ENCODE measurements at regions not wholly inside any gene's neighbourhood (a gene's known extent, or its start where the extent isn't known, plus 50 kb on each side); places are given as distances from the start of the nearest gene placed in this dataset.

GRCh38 chr20:48194583-48194982 is 409.3 kb upstream of the SULF2 start:
- peak; percentile 53 to 82 for DNase-seq

- DNase-seq, result no peak
Measured at GRCh38 chr20:48193627-48194425, 408.5 kb upstream of the SULF2 start.

DNA sequence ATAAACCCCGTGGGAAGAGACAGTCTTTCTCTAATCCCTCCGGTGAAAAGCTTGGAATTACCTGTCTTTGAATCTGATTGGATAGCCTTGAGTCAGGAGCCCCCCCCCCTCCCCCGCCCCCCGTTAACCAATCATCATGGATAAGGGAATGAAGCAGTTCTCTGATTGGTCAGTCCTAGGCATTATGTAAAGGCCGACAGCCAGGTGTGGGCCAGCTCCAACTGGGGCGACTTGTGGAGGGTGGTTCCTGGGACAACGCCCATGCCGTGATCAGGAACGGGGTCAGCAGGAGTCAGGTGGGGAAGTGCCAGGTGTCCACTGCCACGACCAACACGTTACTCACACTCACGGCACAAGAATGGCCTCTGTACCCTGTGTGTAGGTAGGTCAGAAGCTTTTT is 406.8 kb upstream of the SULF2 start:
- DNase-seq, result no peak

GRCh38 chr20:48191200-48191599 is 405.9 kb upstream of the SULF2 start:
- no peak for DNase-seq

- DNase-seq, result no peak
Measured at GRCh38 chr20:48190757-48191156, 405.5 kb upstream of the SULF2 start.

DNA sequence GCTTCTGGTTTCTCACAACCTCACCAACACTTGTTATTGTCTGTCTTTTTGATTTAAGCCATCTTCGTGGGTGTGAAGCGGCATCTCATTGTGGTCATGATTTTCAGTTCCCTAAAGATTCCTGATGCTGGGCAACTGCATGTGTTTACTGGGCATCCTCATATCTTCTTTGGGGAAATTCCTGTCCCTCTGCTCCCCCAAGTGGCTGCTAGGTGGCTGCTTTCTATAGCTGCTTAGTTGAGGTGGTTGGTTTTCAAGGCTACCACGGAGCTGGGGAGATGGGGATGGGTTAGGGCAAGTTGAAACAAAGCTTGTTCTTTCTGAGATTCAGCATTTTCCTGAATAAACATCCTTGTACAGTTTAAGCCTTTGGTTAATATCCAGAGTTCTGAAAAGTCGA is 403.9 kb upstream of the SULF2 start:
- no peak for DNase-seq

DNA sequence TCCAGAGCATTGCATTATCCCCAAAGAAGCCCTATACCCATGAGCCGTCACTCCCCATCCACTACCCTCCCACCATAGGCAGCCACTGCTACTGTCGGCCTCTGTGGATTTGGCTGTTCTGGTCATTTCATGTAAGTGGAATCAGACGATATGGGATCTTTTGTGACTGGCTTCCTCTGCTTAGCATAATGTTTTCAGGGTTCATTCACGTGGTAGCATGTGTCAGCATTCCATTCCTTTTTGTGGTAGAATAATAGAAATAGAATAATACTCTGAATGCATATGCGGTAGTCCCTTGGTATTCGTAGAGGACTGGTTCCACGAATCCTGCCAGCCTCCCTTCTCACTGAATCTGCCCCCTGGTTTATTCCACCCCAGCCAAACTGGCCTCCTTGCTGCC is 402.6 kb upstream of the SULF2 start:
- DNase-seq, result no peak

- DNase-seq, result peak; percentile 70 to 87
Measured at GRCh38 chr20:48186915-48187314, 401.6 kb upstream of the SULF2 start.

DNA sequence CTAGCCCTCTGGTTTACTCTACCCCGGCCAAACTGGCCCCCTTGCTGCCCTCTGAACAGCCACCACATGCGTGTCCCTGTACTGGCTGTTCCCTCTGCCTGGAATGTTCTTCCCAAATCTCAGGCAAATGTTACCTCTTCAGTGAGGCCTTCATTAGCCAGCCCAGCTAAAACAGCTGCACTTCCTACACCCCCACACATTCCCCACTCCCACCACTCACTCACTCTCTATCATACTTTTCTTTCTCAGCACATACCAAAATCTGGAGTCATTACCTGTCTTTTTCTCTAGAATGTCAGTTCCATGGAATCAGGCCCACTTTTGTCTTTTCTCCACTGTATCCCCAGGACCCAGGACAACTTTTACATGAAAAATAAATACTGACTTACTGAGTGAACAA is 401.2 kb upstream of the SULF2 start:
- DNase-seq, result no peak

DNA sequence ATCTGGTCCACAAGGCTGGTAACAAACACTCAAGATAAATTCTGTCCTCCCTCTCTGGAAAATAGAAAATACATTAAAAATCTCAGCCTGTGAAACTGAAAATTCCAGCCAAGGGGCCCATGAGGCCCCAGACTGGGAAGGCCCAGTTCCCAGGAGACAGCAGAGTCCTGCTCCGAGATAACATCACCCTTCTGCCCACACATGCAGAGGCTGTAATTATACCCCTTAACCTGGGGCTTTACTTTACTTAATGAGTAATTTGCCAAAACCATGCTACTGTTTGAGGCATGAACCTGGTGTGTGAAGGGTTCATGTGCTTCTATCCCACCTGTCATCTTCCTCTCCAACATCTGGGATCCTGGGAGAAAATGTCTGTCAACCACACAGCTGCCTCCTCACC is 398.9 kb upstream of the SULF2 start:
- no peak for DNase-seq

GRCh38 chr20:48181261-48181935 is 396.1 kb upstream of the SULF2 start:
- no peak for DNase-seq

- DNase-seq, result peak in 1 of 2 experiments; percentile 40
Measured at GRCh38 chr20:48180618-48181017, 395.3 kb upstream of the SULF2 start.

GRCh38 chr20:48180024-48180423 is 394.7 kb upstream of the SULF2 start:
- DNase-seq, result no peak

DNA sequence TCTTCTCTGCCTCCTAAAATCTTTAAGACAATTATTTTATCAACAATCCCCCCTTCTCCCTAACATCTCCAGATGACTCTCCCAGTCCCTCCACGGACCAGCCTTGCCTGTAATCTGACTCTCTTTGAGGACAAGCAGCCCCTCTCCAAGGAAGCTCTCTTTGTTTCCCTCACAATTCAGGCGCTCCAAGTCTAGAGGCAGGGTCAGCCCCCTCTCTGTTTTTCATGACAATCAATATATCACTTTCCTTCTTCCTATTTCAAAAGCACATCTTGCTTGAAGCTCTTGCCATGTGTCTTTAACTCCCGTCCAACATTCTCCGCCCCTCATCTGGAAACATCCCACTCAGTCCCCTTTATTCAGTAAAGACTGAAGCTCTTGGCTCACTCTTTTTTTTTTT is 393.4 kb upstream of the SULF2 start:
- DNase-seq, result no peak

DNA sequence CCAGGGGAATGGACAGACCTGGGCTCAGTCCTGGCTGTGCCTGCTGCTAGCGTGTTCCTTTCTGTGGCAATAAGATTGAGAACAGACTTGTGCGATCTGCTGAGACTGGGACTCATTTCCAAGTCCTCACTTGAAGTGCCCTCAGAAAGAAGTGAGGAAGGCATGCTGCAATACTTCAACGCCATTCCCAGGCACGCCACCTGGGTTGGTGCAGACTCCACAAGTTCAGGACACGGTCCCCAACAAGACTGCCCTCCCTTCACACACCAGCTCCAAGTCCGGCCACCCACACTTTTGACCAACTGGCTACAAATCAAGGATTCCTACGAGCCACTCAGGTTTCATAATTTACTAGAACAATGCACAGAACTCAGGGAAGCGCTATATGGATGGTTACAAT is 391.8 kb upstream of the SULF2 start:
- no peak for DNase-seq

DNA sequence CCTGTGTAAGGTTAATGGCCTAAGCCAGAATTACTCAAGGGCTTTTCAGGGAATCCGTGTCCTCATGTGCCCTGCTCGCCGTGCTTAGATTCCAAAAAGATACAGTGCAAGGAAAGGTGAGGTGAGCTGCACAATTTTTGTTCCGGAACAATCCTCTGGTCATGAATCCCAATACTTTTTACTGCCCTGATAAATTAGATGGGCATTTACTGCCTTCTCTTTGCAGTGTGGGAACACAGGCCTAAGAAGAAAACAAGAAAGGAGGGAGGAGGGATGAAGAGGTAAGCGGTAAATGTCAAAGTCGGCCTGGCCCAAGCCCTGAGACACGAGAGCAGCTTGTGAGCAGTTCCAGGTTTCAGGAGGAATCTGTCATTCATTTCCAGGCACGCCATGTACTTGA is 390.9 kb upstream of the SULF2 start:
- no peak for DNase-seq

DNA sequence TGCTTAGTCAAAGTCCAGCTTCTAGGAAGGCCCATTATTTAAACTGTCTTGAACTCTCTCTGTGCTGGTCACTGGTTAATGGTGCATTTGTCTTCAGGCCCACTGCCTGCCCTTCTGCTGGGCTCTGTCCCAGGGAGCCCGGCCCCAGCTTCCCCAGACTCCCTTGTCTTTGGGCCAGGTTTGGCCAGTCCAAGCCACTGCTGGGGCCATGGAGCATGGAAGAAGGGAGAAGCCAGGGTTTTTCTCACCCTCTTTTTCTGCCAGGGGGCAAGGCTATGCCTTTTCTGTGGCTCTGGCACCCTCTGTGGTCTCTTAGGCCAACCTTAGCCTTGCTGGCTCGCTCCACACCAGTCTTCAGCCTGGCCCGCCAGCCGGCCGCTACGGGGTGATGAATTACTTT is 390.0 kb upstream of the SULF2 start:
- no peak for DNase-seq

DNA sequence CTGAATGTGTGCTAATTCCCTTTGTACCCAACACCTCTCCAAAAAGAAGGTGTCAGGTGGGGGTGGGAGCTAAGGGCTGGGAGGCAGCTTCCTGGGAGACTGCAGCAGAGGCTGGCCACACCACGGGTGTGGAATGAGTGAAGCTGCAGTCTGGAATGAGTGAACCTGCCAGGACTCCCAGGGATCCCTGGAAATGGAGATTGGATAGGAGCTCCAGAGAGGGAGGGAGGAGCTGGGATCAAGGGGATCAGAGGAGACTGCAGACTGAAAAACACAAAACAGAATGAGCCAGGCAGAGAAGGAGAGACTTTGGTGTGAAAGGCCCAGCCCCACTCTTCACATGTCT is 387.0 kb upstream of the SULF2 start:
- DNase-seq, result no peak

DNA sequence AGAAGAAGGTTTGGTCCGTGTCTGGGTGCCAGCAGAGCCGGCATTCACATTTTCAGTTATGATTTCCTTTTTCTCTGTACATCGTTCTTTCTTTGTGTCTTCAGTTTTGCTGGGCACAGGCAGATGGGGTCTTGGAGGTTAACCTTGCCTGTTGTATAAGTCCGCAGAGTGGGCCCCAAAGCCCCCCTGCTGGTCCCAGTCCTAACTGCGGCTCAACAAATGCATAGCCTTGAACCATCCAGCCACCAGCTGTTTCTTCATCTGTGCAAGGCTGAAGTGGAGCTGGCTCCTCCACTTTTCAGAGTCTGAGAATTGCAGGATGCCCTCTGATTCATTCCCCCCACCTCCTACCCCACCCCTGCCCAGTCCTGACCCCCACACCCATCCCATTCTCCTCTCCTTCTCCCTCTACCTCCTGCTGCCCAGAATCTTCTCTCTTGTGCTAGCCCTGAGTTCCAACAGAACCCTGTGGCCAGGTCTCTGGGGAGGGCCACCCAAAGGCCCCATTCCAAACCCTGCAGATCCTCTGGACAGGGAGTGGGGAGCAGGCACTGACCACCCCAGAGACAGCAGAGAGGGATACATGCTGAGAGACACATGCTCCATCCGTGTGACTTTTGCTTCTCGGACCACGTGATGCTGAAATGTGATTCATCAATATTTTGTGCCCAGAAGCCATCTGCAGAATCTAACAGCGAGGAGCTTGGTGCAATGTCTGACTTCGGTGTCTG is 386.5 kb upstream of the SULF2 start:
- no peak for DNase-seq

- DNase-seq, result no peak
Measured at GRCh38 chr20:48171071-48171470, 385.8 kb upstream of the SULF2 start.

DNA sequence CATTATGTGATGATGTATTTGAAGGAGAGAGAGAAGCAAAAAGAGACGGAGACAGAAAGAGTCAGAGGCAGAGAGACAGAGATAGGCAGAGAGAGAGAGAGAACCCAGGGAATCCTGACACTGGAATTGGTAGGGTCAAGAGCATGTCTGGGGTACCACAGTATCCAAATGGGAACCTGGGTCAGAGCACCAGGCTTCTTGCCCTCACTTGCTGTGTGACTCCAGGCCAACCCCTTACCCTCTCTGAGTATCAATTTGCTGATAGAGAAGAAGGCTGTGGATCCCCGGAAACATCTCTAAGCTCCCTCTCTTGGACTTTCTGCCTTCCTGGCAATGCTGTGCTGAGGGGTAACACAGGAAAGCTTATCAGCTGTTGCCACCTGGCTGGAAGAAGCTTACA is 385.3 kb upstream of the SULF2 start:
- no peak for DNase-seq

GRCh38 chr20:48169650-48170225 is 384.5 kb upstream of the SULF2 start:
- no peak for DNase-seq

DNA sequence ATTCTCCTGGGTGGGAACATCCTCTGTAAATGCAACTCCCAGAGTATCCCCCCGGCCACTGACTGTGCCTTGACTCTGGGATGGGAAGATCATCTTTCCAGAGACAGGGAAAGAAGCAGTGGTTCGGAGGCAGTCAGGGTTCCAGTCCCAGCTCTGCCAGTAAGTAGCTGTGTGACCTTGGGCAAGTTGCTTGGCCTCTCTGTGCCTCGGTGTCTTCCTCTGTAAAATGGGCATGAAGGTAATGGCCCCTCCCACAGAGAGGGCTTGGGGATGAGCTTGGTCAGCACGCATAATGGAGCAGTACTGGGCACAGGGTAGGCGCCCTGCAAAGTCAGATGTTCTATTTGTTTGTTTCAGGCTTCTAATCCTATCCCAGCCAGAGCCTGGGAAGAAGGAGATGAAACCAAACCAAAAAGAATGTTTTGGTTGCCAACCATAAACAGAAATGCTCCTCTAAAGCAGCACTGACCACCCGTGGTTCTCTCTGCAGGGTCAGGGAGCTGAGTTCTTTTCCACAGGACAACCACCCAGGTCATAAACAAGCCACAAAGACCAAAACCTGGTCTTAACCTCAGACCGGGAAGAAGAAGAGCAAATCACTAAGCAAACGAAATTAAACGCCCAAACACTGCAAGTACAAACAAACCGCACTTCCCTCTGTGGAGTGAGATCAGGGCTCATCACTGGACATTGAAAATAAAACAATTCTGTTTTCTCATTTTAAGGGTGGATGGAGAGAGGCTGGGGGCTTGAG is 381.0 kb upstream of the SULF2 start:
- no peak for DNase-seq
